MCF 10A (cell line): ENCODE measurements at regions not wholly inside any gene's neighbourhood (a gene's known extent, or its start where the extent isn't known, plus 50 kb on each side); places are given as distances from the start of the nearest gene placed in this dataset.

Source experiments
- BruUV-seq: library from RNA; stranded (reverse); fragments of 400-500 nt; replicated peaks from 2 replicates; lab custom pipeline; 2021; lab: Mats Ljungman, UMichigan
- CTCF ChIA-PET: fragments of 300-600 bp; sonication (Branson Sonifier 250); formaldehyde crosslinking; extraction: SDS; loops from one replicate; lab custom pipeline; 2021; ENCODE audit warnings: antibody characterized with exemption, inconsistent platforms; lab: Yijun Ruan, JAX
- POLR2A ChIA-PET: fragments of 300-600, 350-650 bp; sonication (Branson Sonifier 250); formaldehyde crosslinking; extraction: SDS; loops from one replicate; lab custom pipeline; 2020; ENCODE audit warnings: antibody characterized with exemption, inconsistent platforms; lab: Yijun Ruan, JAX
- DNase-seq: peaks from one replicate; pipeline ENCODE4 v3.0.0-alpha.2; 2018; ENCODE audit not compliant: unreplicated experiment
- H3K27ac Mint-ChIP-seq: one replicate; pipeline ENCODE4 v1.8.0; 2022; ENCODE audit warnings: mild to moderate bottlenecking, low read depth, mixed read lengths; ENCODE audit not compliant: unreplicated experiment
- H3K27me3 Mint-ChIP-seq: one replicate; pipeline ENCODE4 v1.8.0; 2022; ENCODE audit warnings: mixed read lengths; ENCODE audit not compliant: insufficient read depth, unreplicated experiment
- H3K36me3 Mint-ChIP-seq: one replicate; pipeline ENCODE4 v1.8.0; 2022; ENCODE audit warnings: mild to moderate bottlenecking, moderate library complexity, mixed read lengths; ENCODE audit not compliant: insufficient read depth, unreplicated experiment
- H3K4me1 Mint-ChIP-seq: one replicate; pipeline ENCODE4 v1.8.0; 2022; ENCODE audit warnings: mixed read lengths; ENCODE audit not compliant: insufficient read depth, unreplicated experiment
- H3K4me3 Mint-ChIP-seq: one replicate; pipeline ENCODE4 v1.8.0; 2022; ENCODE audit warnings: mild to moderate bottlenecking, moderate library complexity, mixed read lengths; ENCODE audit not compliant: unreplicated experiment
- H3K9me3 Mint-ChIP-seq: one replicate; pipeline ENCODE4 v1.8.0; 2022; ENCODE audit warnings: mixed read lengths; ENCODE audit not compliant: unreplicated experiment
- CTCF ChIP-seq: fragments of 200-600 bp; IDR thresholded peaks from one replicate; pipeline ENCODE4 v1.8.0; 2022; ENCODE audit warnings: antibody characterized with exemption, mild to moderate bottlenecking; ENCODE audit not compliant: unreplicated experiment
- intact Hi-C: fragments of 100-400 bp; cut with micrococcal nuclease; formaldehyde crosslinking; loops from 2 replicates; pipeline ENCODE4 v1.14.1; 2022

DNA sequence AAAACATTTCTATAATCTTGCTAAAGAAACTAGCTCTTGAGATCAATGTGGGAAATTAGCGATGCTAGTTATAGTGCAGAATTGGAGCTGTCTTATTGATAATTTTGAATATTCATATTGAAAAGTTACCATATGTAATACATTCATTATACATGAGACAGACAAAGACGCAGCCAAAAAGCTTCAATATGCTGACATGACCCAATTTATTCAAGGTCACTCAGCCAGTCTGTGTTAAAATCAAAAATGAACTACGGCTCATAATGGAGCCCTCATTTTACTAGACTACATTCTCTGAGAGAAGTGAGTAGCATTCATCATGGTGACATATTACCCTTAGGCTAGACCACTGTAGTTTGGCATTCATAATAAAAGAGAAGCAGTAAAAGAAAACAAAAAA is 107.3 kb upstream of the GABRG2 start:
- peaks cover 100% of the 10 kb centered on the region for H3K27me3 Mint-ChIP-seq
- H3K4me3 Mint-ChIP-seq, result no peak overlapping the region
- H3K36me3 Mint-ChIP-seq, result no peaks in the 10 kb centered on the region
- no peak for TF ChIP-seq CTCF
- ChIA-PET CTCF (interaction anchor here (0.6 to 1.1 kb wide), 3 partner anchors 911 to 1450 kb away, joined by 3 read pairs; no protein-coding TSS in a partner anchor), POLR2A (no interaction called here)
- no peak for DNase-seq
- H3K27ac Mint-ChIP-seq, result no peak overlapping the region
- no TSS peak for BruUV-seq
- no peaks in the 10 kb centered on the region for H3K4me1 Mint-ChIP-seq
- intact Hi-C loops, result loop anchor here (5.0 to 10.0 kb wide), 2 partner anchors 874 to 1453 kb away; no protein-coding TSS in a partner anchor
- H3K9me3 Mint-ChIP-seq, result no peaks in the 10 kb centered on the region

GRCh38 chr5:161966564-161966963 is 101.0 kb upstream of the GABRG2 start:
- TF ChIP-seq CTCF, result peak; percentile 69
- ChIA-PET CTCF (interaction anchor here (0.6 to 2.1 kb wide), 44 partner anchors 9 to 1466 kb away, joined by 3 to 13 read pairs (median 3); no protein-coding TSS in a partner anchor), POLR2A (interaction anchor here (0.6 kb wide), 1 partner anchor 1381 kb away, joined by 3 read pairs; no protein-coding TSS in a partner anchor)
- Mint-ChIP-seq H3K27ac (no peak overlapping the region), H3K9me3 (no peaks in the 10 kb centered on the region), H3K4me1 (no peaks in the 10 kb centered on the region), H3K27me3 (peaks cover 76% of the 10 kb centered on the region), H3K36me3 (no peaks in the 10 kb centered on the region), H3K4me3 (no peak overlapping the region)
- intact Hi-C loops, result loop anchor here (1.0 to 10.0 kb wide), 8 partner anchors 241 to 1442 kb away; no protein-coding TSS in a partner anchor
- peak; percentile 60 for DNase-seq
- BruUV-seq, result no TSS peak

DNA sequence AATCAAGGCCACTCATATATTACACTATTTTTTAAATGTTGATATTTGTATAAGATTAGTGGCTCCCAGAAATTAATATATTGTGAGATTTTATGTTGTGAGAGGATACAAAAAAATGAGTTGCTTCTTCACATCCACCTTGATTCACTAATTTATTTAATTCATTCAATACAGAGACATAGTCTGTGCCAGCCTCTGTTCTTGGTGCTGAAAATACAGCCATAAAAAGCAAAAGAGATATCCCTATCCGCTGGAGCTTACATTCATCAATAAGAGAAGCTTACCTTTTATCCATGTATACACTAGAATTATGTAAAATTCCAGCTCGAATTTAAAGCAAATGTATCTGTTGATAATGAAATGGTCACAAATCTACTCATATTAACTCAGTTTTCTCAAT is 92.2 kb upstream of the GABRG2 start:
- H3K27me3 Mint-ChIP-seq, result peaks cover 44% of the 10 kb centered on the region
- no peaks in the 10 kb centered on the region for H3K36me3 Mint-ChIP-seq
- no peaks in the 10 kb centered on the region for H3K4me1 Mint-ChIP-seq
- no peak for DNase-seq
- ChIA-PET CTCF (interaction anchor here (0.7 to 1.4 kb wide), 3 partner anchors 9 to 1373 kb away, joined by 3 to 4 read pairs (median 4); no protein-coding TSS in a partner anchor), POLR2A (interaction anchor here (0.6 to 0.7 kb wide), 2 partner anchors 234 to 1137 kb away, joined by 3 to 4 read pairs; no protein-coding TSS in a partner anchor)
- TF ChIP-seq CTCF, result no peak
- H3K9me3 Mint-ChIP-seq, result no peaks in the 10 kb centered on the region
- H3K4me3 Mint-ChIP-seq, result no peak overlapping the region
- intact Hi-C loops, result no loop called here
- no peak overlapping the region for H3K27ac Mint-ChIP-seq
- no TSS peak for BruUV-seq

GRCh38 chr5:161988077-161988476 is 79.5 kb upstream of the GABRG2 start:
- no peak for DNase-seq
- CTCF ChIA-PET, result interaction anchor here (0.6 to 1.3 kb wide), 4 partner anchors 11 to 43 kb away, joined by 3 to 4 read pairs (median 3); no protein-coding TSS in a partner anchor
- intact Hi-C loops, result no loop called here
- H3K9me3 Mint-ChIP-seq, result no peaks in the 10 kb centered on the region
- no TSS peak for BruUV-seq
- H3K4me3 Mint-ChIP-seq, result no peak overlapping the region
- no peaks in the 10 kb centered on the region for H3K36me3 Mint-ChIP-seq
- POLR2A ChIA-PET, result no interaction called here
- H3K27me3 Mint-ChIP-seq, result peaks cover 11% of the 10 kb centered on the region
- TF ChIP-seq CTCF, result no peak
- H3K27ac Mint-ChIP-seq, result no peak overlapping the region
- no peaks in the 10 kb centered on the region for H3K4me1 Mint-ChIP-seq
